GM19452 (cell line): ENCODE measurements at regions not wholly inside any gene's neighbourhood (a gene's known extent, or its start where the extent isn't known, plus 50 kb on each side); places are given as distances from the start of the nearest gene placed in this dataset.
A peak's percentile ranks its signal among the peaks of the same experiment; 100 is the strongest.

Experiments used
- ATAC-seq: cut with Tn5 transposase; IDR thresholded peaks from one replicate; pipeline ENCODE4 v1.9.1; 2021; ENCODE audit not compliant: unreplicated experiment

DNA sequence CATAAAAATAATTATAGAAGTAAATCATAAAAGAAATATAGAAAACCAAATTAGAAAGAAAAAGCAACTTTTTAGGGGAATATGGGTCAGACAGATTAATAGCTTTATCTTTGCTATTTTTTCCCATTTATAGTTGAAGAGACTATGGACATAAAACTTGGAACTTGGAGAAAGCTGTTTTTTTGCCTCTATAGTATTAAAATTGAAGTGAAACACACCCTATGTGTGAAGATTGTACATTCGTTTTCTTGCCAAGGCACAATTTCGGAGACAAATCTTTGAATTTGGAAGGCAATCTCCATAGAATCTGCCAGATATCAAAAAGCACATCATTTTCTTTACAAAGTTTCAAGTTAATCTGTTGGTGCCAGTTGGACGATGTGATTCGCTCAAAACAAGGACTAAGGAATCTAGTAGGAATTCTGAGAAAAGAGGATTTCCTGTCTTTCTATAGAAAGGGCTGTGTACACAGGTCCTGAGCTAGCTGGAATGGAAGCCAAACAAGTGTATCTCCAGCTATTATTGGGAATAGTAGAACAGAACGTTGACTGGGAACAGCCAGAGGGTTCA, 156.3 kb downstream of the SLC7A11 start:
- no peak for ATAC-seq

DNA sequence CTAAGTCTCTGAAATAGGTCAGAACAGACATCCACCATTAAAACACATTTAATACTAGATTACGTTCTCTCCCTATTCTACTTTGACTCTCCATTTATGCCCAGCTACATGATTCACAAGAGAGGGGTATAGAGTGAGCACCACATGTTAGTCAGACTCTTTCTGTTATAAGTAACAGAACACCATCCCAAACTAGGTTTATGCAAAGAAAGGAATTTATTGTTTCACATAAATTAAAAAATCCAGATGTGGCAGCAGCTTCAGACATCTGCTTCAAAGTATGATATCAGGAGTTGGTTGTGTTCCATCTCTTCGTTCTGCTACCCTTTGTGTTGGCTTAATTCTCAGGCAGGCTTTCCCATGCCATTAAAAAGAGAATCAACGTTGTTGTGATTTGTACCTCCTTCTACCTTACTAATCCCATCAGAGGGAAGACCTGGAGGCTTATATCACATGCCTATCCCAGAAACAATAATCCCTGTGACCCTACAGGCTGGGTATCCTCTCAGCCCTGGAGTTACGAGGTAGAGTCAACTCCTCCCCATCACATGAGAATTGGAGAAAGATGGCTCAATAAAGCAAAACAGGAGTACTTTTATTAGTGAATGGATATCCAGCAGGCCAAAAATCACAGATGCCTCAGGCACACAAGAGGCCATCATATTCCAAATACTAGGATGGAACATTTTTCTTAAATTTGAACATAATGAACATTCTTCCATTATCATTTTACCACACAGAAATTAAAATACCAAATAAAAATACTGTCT, 163.2 kb downstream of the SLC7A11 start:
- ATAC-seq, result no peak

DNA sequence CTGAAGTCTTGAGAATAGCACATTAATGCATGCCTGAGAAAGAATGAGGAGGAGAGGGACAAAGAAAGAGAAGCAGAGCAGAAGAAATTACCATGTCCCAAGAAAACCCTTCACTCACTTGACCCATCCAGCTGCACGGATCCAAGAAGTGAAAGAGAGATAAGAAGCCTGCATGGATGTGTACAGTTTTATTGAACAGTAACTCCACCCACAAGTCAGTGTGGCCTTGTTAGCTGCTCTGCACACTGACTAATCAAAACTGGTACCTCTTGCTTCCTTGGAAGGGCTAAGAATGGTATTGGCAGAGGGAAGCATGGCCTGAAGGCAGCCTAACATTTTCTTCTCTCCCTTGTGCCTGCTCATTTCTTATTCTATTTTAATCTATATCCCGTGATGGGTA, 163.9 kb downstream of the SLC7A11 start:
- ATAC-seq, result no peak

DNA sequence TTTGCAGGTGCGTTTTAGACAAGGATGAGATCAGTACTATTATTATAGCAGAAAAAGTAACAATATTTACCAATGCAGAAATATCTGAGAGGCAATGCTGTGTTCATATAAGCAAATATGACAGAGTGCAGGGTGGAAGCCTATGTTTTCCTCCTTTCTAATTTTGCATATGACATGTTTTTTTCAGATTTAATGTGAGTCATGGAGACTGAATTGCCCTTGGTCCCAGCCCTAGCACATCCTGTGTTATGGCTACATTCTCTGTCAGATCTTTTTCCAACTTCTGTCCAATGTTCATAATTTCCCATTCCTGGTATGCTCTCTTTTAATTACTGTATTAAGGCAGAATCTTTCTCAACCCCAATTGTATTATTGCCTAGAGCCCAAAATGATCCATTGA, 165.6 kb downstream of the SLC7A11 start:
- no peak for ATAC-seq

DNA sequence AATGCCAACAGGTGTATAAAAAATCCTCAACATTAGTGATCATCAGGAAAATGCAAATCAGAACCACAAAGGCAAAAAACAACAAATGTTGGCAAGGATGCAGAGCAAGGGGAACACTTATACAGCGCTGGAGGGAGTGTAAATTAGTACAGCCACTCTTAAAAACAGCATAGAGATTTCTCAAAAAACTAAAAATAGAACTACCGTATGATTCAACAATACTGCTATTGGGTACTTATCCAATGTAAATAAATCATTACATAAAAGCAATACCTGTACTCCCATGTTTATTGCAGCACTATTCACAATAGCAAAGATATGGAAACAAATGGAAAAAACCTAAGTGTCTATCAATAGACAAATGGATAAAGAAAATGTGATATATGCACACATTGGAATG, 171.3 kb downstream of the SLC7A11 start:
- no peak for ATAC-seq

DNA sequence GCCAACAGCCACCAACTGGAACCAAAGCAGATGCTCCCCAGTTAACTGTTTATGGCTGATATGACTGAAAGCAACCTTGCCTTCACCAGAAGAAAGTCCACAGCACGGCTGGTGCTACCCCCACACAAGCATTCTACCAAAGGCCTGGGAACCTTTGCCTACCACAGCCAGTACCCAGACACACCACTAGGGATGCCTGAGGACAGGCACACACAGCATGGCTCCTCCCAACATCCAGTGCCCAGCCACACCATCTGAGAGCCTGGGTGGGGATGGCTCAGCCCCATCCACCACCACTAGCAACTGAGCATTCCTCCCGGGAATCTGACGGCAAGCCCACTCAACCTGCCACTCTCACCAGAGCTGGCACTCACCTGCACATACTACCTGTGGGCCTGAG, 178.6 kb downstream of the SLC7A11 start:
- ATAC-seq, result no peak

DNA sequence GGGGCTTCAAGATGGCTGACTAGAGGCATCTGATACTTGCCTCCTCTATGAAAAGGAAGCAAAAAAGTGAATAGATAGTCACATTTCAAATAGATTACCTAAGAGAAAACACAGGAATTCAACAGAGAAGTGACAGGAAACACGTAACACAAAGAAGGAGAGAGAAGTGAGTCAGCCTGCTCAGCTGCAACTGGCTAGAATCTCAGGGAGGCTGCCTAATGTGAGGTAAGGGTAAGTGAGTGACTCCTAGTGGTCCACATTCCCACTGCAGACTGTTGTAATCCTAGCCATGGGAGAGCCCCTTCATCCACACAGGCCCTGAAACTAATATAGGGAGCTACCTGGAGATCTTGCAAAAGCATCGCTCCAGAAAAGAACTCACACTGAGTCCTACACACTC, 179.2 kb downstream of the SLC7A11 start:
- no peak for ATAC-seq

DNA sequence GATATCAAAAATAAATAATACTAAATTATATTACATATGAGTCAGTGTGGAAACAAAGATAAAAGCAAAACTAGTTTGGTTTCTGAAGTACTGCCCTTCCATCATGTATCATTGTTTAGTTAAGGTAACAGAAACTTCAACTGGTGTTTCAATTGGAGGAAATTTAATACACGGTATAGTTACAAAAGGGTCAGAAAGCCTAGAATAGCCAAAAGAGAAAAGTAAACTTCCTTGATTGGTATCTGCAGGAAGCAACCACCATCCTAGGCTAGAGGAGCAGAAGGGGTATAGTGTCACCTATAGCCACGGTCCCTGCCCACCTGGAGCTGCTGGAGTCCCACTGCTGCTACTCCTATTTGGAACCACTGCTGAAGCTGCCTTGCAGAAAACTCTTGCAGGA, 185.6 kb downstream of the SLC7A11 start:
- ATAC-seq, result no peak

DNA sequence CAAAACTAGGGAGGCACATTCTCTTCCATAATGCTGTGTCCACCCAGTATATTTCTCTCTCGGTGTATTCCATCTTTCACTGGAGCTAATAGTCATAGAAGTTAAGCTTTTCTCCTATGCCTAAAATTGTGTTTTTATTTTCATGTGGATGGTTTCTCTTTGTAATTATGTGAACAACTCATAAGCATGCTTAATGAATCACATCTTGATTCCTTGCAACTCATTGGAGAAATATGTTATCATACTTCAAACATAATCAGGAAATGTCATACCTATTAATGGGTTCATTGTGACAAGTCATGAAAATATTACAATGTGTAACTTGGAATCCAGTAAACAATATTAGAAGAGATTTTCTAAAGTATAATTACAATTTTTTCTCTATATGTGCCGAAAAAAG, 186.3 kb downstream of the SLC7A11 start:
- ATAC-seq, result no peak

DNA sequence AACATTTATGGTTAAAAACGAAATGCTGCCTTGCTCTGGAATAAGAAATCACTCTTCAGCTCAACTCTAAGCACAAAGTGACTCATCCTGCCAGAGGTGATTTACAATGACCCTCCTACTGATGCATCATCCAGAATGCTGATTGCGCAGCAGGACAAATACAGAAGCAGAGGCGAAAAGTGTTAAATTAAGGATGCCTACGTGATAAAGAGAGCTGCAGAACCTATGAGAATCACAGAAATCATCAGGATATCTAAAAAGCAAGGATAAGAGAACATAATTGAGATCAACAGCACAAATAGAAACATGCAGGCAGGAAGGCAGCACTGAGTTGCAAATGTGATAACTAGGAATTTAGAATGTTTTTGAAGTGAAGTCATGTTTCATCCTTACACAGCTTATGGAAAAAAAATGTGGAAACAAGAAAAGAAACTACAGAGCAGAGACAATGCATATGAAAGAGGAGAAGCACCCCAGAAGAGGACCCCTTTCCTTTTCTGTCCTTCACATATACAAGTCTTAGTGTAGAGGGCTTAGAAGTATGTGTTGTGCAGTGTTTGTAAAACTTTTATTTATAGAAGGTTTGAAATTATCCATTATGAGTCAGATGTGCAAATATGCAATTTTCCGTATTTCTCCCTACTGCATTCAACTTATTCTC, 188.4 kb downstream of the SLC7A11 start:
- ATAC-seq, result no peak

DNA sequence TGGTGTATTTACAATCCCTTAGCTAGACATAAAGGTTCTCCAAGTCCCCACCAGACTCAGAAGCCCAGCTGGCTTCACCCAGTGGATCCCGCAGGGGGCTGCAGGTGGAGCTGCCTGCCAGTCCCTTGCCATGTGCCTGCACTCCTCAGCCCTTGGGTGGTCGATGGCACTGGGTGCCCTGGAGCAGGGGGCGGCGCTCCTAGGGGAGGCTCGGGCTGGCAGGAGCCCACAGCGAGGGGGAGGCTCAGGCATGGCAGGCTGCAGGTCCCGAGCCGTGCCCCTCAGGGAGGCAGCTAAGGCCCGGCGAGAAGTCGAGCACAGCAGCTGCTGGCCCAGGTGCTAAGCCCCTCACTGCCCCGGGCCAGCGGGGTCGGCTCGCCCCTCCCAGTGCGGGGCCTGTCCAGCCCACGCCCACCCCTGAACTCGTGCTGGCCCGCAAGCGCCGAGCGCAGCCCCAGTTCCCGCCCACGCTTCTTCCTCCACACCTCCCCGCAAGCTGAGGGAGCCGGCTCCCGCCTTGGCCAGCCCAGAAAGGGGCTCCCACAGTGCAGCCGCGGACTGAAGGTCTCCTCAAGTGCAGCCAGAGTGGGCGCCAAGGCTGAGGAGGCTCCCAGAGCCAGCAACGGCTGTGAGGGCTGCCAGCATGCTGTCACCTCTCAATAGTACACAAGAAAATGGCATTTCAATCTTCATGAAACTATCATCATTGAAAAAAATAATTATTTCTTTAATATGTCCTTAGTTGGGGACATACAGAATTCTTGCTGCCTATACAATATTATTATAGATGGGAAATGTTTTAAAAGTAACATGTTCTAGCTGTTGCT, 189.1 kb downstream of the SLC7A11 start:
- no peak for ATAC-seq

DNA sequence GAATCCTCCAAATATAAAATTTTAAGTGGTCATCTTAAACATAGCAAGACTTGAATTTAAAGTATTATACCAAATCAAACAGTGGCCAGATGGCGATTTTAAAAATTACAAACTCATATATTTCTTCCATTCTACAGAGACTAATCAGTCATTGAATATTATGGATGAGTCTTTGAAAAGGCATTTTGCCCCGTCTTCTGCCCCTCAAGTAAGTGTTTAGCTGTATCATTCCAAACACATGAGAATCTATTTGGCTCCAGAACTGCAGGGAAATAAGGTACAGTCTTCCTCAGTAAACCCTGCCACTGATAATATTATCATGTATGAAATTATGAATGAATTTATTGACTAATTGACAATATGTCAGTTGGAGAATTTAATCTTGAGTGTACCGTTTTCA, 191.0 kb downstream of the SLC7A11 start:
- ATAC-seq, result no peak

DNA sequence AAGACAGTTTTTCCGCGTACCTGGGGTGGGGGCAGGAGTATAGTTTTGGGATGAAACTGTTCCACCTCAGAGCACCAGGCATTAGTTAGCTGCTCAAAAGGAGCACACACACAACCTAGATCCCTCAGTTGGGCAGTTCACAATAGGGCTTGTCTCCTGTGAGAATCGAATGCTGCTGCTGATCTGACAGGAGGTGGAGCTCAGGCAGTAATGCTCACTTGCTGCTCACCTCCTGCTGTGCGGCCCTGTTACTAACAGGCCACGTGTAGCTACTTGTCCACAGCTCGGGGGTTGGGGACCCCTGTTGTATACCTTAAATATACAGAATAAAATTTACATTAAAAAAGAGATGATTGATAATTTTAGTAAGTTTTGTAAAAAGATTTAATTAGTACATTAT, 191.5 kb downstream of the SLC7A11 start:
- no peak for ATAC-seq

DNA sequence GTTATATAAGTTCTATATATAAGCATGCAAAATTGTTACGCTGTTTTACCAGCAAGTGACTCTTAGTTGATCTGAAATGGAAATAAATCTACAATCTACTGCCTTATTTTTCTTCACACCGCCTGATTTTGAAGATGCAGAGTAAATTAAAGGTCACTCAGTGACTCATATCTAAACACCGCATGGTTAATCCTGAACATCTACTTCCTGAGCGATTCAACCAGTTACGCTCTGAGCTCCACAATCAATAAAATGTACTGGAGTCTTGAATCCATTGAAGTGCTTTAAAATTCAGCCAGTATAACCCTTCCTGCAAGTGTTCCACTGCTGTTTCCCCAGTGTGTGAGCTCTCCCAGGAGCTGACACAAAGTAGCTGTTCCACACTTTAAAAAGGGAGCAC, 192.8 kb downstream of the SLC7A11 start:
- ATAC-seq, result no peak

DNA sequence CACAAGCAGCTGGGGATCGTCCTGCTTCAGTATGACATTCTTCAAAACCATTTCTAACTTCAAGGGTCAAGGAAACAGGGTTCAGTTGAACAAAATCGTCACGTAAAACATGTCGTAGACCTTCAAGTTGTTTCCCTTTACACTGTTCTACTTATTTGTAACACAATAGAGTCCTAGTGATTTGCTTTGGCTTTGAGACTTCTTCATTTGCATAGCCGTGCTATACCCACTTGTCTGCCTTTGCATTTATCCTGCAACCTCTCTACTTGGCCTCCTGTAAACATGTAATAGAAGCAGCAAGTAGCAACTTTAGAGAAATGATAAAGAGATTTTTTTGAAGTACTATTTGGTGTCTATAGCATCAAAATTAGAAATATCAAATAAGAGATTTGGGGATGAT, 194.9 kb downstream of the SLC7A11 start:
- ATAC-seq, result no peak

DNA sequence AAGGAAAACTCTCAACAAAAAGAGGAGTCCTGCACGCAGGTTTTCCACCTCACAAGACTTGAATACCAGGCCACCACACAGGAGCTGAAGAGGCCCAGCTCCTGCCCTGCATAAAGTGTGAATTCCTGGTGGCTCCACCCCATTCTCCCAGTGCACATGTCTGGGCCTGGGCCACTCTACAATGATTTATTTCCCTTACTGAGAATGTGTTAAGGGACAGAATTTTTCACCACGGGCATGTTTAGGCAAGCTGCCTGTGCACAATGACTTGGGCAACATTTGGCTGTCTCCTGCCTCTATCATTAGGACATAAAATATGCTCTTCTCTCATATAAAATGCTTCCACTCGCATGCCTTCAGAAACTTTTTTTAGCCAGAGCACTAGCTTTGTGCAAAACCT, 197.1 kb downstream of the SLC7A11 start:
- ATAC-seq, result no peak

DNA sequence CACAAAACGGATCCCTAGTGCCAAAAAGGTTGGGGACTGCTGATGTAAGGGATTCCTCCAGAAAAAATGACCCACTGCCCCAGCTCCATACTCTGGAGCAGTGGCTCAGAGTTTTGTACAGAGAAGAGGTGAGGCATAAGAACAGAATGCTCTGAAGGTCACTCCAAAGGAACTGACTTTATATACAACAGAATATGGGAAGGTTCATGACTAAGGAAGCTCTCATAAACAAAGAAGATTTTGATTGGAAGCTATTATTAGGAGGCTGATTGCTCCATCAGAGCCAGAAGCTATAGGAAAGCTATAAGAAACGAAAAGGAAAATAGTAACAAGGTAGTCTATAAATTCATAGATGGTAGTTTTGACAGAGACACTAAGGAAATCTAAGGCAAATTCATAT, 203.1 kb downstream of the SLC7A11 start:
- ATAC-seq, result no peak

DNA sequence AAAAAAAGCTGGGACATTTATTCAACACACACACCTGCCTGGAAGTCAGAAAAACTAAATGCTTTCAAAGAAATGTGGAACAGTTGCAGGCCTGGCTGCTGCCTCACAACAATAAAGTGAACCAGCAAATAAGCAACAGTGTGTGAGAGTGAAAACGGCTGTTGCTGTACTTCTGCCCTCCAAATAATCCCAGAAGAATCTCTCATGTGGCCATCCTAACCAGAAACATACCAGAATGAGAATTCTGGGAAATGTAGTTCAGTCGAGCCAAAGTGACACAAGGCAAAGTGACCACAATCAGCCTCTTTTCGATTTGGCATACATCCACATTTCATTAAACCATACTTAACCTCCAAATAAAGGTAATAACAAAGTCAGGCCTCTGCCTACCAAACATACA, 204.5 kb downstream of the SLC7A11 start:
- ATAC-seq, result no peak

DNA sequence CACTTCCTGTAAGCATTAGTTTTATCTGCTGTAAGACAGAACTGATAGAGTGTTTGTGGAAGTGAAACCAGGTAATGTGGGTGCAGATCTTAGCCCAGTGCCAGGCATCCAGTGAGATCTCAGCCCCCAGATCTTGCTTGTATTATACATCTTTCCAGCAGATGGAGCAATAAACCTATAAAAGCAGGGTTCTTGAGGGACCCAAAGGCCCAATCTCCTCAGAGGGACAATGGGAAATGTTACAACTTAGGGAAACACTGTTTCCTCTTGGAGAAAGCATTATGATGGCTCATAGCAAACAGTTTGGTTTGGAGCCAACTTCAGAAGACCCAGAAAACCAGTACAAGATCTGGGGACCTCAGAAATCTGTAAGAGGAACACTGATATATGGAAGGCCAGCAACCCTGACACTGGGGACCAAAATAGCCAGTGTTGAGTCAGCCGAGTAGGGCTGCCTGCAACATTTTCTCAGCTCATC, 206.3 kb downstream of the SLC7A11 start:
- peak; percentile 100 for ATAC-seq

DNA sequence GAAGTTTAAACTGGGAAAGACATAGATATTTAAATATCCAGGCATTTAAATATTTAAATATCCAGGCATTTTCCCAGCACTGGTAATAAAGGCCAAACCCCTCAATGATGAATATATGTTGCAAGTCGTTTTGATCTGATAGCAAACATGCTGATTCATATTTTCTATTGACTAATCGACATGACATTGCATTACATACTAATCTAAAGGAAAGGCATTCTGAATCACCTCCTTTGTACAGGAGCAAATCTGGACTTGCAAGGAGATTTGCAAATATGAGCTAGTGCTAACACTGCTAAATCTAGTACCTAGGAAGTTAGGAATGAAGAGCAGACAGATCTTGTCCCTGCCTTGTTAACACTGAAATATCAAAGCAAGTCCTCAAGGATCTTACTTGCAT, 207.3 kb downstream of the SLC7A11 start:
- ATAC-seq, result no peak

DNA sequence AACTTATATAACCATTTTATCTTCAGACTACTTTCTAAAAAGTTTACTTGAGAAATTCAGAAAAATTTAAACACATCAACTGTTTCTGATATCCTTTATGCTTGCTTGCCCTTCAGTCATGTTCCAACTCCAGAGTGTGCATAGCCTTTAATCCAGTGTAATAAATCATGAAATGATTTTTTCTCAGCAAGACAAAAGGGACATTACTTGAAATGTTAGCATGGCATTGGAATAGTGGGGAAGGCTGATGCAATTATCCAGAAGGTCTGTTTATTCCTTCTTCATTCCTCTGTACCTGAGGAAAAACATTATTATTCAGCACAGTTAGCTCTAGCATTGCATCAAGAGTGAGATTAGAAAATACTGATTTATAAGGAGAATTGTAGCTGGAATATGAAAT, 209.9 kb downstream of the SLC7A11 start:
- no peak for ATAC-seq

DNA sequence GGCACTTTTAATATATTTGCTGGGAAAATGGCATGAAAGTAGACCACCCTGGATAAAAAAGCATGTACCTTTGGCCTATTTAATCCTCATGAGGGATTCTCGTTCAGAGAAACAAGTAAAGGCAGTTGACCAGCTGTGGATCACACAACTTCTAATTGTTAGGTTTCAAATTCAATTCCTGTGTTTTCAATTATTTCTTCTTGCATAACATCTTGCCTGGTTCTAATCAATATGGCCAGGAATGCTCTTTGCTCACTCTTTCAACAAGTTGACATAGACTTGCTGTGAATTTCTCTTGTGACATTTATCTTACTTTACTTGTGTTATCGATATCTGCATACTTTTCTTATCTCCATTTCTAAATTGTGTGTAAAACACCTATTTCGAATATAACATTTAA, 211.8 kb downstream of the SLC7A11 start:
- no peak for ATAC-seq
